ENCODE measurements at regions not wholly inside any gene's neighbourhood (a gene's known extent, or its start where the extent isn't known, plus 50 kb on each side); places are given as distances from the start of the nearest gene placed in this dataset.

DNA sequence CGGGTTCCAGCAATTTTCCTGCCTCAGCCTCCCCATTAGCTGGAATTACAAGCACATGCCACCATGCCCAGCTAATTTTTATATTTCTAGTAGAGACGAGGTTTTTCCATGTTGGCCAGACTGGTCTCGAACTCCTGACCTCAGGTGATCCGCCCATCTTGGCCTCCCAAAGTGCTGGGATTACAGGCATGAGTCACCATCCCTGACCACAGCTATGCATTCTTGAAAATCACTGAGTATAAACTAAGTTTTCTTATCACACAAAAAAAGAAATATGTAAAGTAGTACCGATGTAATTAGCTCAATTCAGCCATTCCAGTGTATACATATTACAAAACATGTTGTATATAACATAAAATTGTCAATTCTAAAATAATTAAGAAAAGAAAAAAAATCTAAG is 232.7 kb downstream of the MBD2 start:
- Histone ChIP-seq H3K4me1 (ENCODE audit: insufficient read depth, poor library complexity, severe bottlenecking) (peaks cover 10% of the 10 kb centered on the region), H3K27ac (ENCODE audit: poor library complexity, severe bottlenecking) (no peak overlapping the region), H3K9me3 (ENCODE audit: severe bottlenecking) (no peaks in the 10 kb centered on the region), H3K36me3 (ENCODE audit: low read depth) (no peaks in the 10 kb centered on the region), H3K27me3 (ENCODE audit: insufficient read depth, poor library complexity, severe bottlenecking) (no peaks in the 10 kb centered on the region), H3K4me3 (ENCODE audit: severe bottlenecking) (no peak overlapping the region)
- DNase-seq (ENCODE audit: low spot score), result no peak
- ATAC-seq (ENCODE audit: low read depth), result no peak
- TF ChIP-seq, protein P1, sequence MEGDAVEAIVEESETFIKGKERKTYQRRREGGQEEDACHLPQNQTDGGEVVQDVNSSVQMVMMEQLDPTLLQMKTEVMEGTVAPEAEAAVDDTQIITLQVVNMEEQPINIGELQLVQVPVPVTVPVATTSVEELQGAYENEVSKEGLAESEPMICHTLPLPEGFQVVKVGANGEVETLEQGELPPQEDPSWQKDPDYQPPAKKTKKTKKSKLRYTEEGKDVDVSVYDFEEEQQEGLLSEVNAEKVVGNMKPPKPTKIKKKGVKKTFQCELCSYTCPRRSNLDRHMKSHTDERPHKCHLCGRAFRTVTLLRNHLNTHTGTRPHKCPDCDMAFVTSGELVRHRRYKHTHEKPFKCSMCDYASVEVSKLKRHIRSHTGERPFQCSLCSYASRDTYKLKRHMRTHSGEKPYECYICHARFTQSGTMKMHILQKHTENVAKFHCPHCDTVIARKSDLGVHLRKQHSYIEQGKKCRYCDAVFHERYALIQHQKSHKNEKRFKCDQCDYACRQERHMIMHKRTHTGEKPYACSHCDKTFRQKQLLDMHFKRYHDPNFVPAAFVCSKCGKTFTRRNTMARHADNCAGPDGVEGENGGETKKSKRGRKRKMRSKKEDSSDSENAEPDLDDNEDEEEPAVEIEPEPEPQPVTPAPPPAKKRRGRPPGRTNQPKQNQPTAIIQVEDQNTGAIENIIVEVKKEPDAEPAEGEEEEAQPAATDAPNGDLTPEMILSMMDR (IDR thresholded peaks at IDR 0.05; ENCODE audit: poor library complexity, severe bottlenecking), result no peak

DNA sequence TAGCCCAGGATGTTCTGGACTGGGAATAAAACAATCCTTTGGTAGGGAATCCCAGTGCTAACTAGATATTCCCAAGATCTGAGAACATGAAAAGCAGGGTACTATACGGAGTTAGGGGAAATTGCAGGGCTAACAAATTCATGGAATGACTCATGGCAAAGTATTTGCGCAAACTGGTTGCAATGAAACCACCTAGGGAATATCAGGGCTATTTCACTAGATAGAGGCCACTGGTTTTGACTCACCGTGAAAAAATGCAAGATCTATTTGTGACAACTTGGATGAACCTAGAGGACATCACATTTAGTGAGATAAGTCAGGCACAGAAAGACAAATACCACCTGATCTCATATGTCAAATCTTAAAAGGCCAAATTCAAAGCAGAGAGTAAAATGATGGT is 233.3 kb downstream of the MBD2 start:
- no peaks in the 10 kb centered on the region for H3K36me3 ChIP-seq (ENCODE audit: low read depth)
- peak; percentile 86 for ATAC-seq (ENCODE audit: low read depth)
- DNase-seq (ENCODE audit: low spot score), result no peak
- H3K27me3 ChIP-seq (ENCODE audit: insufficient read depth, poor library complexity, severe bottlenecking), result no peaks in the 10 kb centered on the region
- no peak overlapping the region for H3K4me3 ChIP-seq (ENCODE audit: severe bottlenecking)
- H3K27ac ChIP-seq (ENCODE audit: poor library complexity, severe bottlenecking), result no peak overlapping the region
- TF ChIP-seq, protein P1 (IDR thresholded peaks at IDR 0.05; ENCODE audit: poor library complexity, severe bottlenecking), result no peak
- H3K4me1 ChIP-seq (ENCODE audit: insufficient read depth, poor library complexity, severe bottlenecking), result peaks cover 10% of the 10 kb centered on the region
- no peaks in the 10 kb centered on the region for H3K9me3 ChIP-seq (ENCODE audit: severe bottlenecking)

DNA sequence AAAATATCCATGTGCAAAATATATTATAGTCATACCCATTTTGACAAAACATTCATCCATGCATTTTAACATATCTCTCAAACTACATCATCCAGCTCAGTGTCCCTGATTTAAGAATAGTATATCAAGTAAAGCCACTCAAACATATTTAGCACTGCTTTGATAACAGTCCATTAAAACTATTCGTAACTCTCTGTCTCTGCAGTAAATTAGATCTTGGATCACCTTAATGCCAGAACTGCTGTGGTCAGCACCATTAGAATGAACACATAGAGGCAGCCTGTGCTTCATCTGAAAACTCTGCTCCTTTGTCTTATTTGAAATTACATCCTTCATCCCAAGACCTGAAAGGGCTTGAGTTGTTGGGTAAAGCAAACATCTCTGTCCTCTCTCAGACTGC is 234.0 kb downstream of the MBD2 start:
- Histone ChIP-seq H3K9me3 (ENCODE audit: severe bottlenecking) (no peaks in the 10 kb centered on the region), H3K4me1 (ENCODE audit: insufficient read depth, poor library complexity, severe bottlenecking) (peaks cover 10% of the 10 kb centered on the region), H3K27ac (ENCODE audit: poor library complexity, severe bottlenecking) (no peak overlapping the region), H3K36me3 (ENCODE audit: low read depth) (no peaks in the 10 kb centered on the region), H3K4me3 (ENCODE audit: severe bottlenecking) (no peak overlapping the region), H3K27me3 (ENCODE audit: insufficient read depth, poor library complexity, severe bottlenecking) (no peaks in the 10 kb centered on the region)
- no peak for ATAC-seq (ENCODE audit: low read depth)
- TF ChIP-seq, protein P1 (IDR thresholded peaks at IDR 0.05; ENCODE audit: poor library complexity, severe bottlenecking), result no peak
- no peak for DNase-seq (ENCODE audit: low spot score)

DNA sequence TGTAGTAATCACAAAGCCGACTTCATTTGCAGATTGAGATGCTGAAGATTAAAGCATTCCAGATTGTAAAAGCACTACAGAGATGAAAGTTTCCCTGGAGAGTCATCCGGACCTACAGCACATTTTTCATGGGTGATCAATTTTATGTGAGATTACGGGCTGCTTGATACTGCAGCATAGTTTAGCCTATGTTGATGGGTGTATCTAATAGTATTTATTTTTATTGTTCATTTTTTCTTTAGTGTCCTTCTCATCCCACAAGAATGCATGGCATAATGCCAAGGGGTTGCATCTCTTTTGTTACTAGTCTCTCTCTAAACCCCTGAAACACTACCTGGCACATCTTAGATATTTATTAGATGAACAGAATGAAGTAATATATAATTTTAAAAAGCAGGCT is 240.4 kb downstream of the MBD2 start:
- Histone ChIP-seq H3K9me3 (ENCODE audit: severe bottlenecking) (no peaks in the 10 kb centered on the region), H3K4me1 (ENCODE audit: insufficient read depth, poor library complexity, severe bottlenecking) (no peaks in the 10 kb centered on the region), H3K27me3 (ENCODE audit: insufficient read depth, poor library complexity, severe bottlenecking) (no peaks in the 10 kb centered on the region), H3K4me3 (ENCODE audit: severe bottlenecking) (no peak overlapping the region), H3K27ac (ENCODE audit: poor library complexity, severe bottlenecking) (no peak overlapping the region), H3K36me3 (ENCODE audit: low read depth) (no peaks in the 10 kb centered on the region)
- DNase-seq (ENCODE audit: low spot score), result no peak
- peak; percentile 76 for ATAC-seq (ENCODE audit: low read depth)
- TF ChIP-seq, protein P1 (IDR thresholded peaks at IDR 0.05; ENCODE audit: poor library complexity, severe bottlenecking), result no peak

DNA sequence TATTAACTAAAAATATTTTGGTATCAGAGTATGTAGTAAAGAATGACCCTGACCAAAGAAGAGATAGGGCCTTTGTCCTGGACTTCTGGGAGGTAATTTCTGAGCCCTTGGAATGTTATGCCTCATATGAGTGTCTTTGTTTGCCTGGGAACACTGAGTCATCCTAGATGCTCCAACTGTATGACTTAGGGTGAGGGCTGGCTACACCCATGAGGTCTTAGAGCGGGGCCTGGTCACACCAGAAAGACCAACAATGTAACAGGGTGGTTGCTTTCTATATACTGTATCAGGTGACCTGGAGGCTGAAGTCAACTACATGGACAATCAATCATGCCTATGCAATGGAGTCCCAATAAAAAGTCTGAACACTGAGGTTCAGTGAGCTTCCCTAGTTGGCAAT is 253.1 kb downstream of the MBD2 start:
- Histone ChIP-seq H3K36me3 (ENCODE audit: low read depth) (no peaks in the 10 kb centered on the region), H3K4me1 (ENCODE audit: insufficient read depth, poor library complexity, severe bottlenecking) (no peaks in the 10 kb centered on the region), H3K27me3 (ENCODE audit: insufficient read depth, poor library complexity, severe bottlenecking) (no peaks in the 10 kb centered on the region), H3K4me3 (ENCODE audit: severe bottlenecking) (no peak overlapping the region), H3K9me3 (ENCODE audit: severe bottlenecking) (no peaks in the 10 kb centered on the region), H3K27ac (ENCODE audit: poor library complexity, severe bottlenecking) (no peak overlapping the region)
- DNase-seq (ENCODE audit: low spot score) (no peak), ATAC-seq (ENCODE audit: low read depth) (peak; percentile 54; the same call in 1 of the 3 replicates)
- TF ChIP-seq, protein P1 (IDR thresholded peaks at IDR 0.05; ENCODE audit: poor library complexity, severe bottlenecking), result no peak
